Transverse colon (tissue), 4 donors: ENCODE measurements at regions not wholly inside any gene's neighbourhood (a gene's known extent, or its start where the extent isn't known, plus 50 kb on each side); places are given as distances from the start of the nearest gene placed in this dataset.

Experiments used
- DNase-seq: peaks from one replicate; pipeline ENCODE4 v3.0.0-alpha.2; 2019
- H3K27ac ChIP-seq, 4 donors: fragments of 200-600 bp; sonication (generic); 2 replicates each; pipeline ENCODE4 v1.5.1; 2016 to 2018; ENCODE audit warnings: inconsistent platforms in 4 of 4
- H3K27me3 ChIP-seq: fragments of 200-600 bp; sonication (generic); 2 replicates; pipeline ENCODE4 v1.5.1; 2017; ENCODE audit warnings: inconsistent platforms
- H3K36me3 ChIP-seq, 4 donors: fragments of 200-600 bp; sonication (generic); 2 replicates each; pipeline ENCODE4 v1.5.1; 2017 to 2019; ENCODE audit warnings: inconsistent platforms in 4 of 4
- H3K4me1 ChIP-seq, 4 donors: fragments of 200-600 bp; sonication (generic); 2 replicates each; pipeline ENCODE4 v1.5.1; 2017 to 2020; ENCODE audit warnings: inconsistent platforms in 4 of 4
- H3K4me3 ChIP-seq, 4 donors: fragments of 200-600 bp; sonication (generic); 1 replicate in 1 of 4; 2 replicates in 3 of 4; pipeline versions ENCODE4 v1.5.1 to v1.6.1; 2017 to 2019; ENCODE audit warnings: inconsistent platforms in 4 of 4
- H3K9me3 ChIP-seq, 2 donors: fragments of 200-600 bp; sonication (generic); 2 replicates each; pipeline ENCODE4 v1.5.1; 2017 to 2019; ENCODE audit warnings: inconsistent platforms in 2 of 2
- EP300 ChIP-seq: sonication (generic); formaldehyde crosslinking; IDR thresholded peaks from one replicate; pipeline ENCODE4 v1.6.1; 2017; ENCODE audit warnings: antibody characterized with exemption, low read depth
- POLR2A ChIP-seq: fragments of 450-650 bp; IDR thresholded peaks from one replicate; pipeline ENCODE4 v1.6.1; 2016; ENCODE audit warnings: antibody characterized with exemption, mild to moderate bottlenecking, moderate library complexity
- POLR2AphosphoS5 ChIP-seq, 3 donors: sonication (generic); formaldehyde crosslinking; IDR thresholded peaks; one replicate each; pipeline ENCODE4 v1.6.1; 2016; ENCODE audit warnings: antibody characterized with exemption in 3 of 3
- WGBS, 2 donors: methylation state at CpG; one replicate each; pipeline ENCODE4 v1.1.5; 2018; ENCODE audit warnings: low coverage in 1 of 2; 5-methylcytosine and 5-hydroxymethylcytosine counted together
- in situ Hi-C, 4 donors: fragments of 200-750 bp; cut with MboI; loops; one replicate each; pipeline versions ENCODE4 v1.15.0 to v1.15.1; 2017; ENCODE audit warnings: low sequenced_read_pairs in 3 of 4, low pct_ligation_motif_present in 1 of 4, low pct_unique_long_range_greater_than_20kb in 1 of 4
- intact Hi-C: fragments of 100-400 bp; cut with DNase I; formaldehyde crosslinking; loops from one replicate; pipeline ENCODE4 v1.15.1; 2023; ENCODE audit warnings: low total_unique reads
- TF ChIP-seq, protein P1 (sequence below), 5 experiments: fragments of 200-600 bp in 3 of 5; fragments of 450-650 bp in 2 of 5; sonication (generic) in 3 of 5; IDR thresholded peaks; 1 replicate in 2 of 5; 2 replicates in 3 of 5; pipeline ENCODE4 v1.5.1; 2016 to 2017; ENCODE audit warnings: antibody characterized with exemption in 5 of 5, inconsistent platforms in 3 of 5, mild to moderate bottlenecking in 2 of 5, moderate library complexity in 1 of 5

DNA sequence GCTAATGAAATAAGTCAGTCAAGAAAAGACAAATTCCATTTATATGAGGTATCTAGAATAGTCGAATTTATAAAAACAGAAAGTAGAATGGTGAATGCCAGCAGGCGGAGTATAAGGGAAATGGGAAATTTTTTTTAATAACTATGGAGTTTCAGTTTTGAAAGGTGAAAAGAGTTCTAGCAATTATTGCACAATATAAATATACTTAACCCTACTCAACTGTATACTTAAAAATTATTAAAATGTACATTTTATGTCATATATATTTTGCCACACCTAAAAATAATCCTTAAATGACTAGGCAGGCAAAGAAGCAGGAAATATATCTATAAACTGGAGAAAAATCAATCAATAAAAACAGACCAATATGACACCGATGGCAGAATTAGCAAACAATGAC lies 196.5 kb upstream of the UBASH3B start:
- Histone ChIP-seq H3K9me3 (peaks cover 0 to 12% of the 10 kb centered on the region in 2 donors), H3K27me3 (no peaks in the 10 kb centered on the region), H3K27ac (no peak overlapping the region), H3K4me3 (no peak overlapping the region), H3K4me1 (no peaks in the 10 kb centered on the region), H3K36me3 (no peaks in the 10 kb centered on the region)
- no peak for DNase-seq
- in situ Hi-C loops (no loop called here), intact Hi-C loops (no loop called here)
- TF ChIP-seq EP300 (no peak), POLR2A (no peak), POLR2AphosphoS5 (IDR thresholded peaks at IDR 0.05) (no peak)
- TF ChIP-seq, protein P1, sequence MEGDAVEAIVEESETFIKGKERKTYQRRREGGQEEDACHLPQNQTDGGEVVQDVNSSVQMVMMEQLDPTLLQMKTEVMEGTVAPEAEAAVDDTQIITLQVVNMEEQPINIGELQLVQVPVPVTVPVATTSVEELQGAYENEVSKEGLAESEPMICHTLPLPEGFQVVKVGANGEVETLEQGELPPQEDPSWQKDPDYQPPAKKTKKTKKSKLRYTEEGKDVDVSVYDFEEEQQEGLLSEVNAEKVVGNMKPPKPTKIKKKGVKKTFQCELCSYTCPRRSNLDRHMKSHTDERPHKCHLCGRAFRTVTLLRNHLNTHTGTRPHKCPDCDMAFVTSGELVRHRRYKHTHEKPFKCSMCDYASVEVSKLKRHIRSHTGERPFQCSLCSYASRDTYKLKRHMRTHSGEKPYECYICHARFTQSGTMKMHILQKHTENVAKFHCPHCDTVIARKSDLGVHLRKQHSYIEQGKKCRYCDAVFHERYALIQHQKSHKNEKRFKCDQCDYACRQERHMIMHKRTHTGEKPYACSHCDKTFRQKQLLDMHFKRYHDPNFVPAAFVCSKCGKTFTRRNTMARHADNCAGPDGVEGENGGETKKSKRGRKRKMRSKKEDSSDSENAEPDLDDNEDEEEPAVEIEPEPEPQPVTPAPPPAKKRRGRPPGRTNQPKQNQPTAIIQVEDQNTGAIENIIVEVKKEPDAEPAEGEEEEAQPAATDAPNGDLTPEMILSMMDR (IDR thresholded peaks at IDR 0.05) = no peak
- 71 to 89% methylated on average over 3 of the region's 3 CpGs for WGBS, 2 donors

DNA sequence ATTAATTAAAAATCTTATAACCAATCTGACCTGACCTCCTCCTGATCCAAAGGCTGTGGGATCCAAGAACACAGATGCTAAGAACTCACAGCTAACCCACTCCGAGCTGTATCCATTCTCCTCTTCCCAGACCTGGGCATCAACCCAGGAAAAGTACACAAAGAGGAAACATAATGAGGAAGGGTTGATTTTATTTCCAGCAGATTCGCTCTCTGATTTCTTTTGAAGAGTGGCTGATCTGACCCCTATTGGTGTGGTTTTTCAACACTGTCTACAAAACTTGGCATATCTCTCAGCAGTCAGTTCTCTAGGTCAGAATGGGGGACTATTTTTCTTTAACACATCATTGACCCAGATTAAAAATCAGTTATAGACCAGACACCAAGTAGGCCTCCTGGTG lies 201.9 kb upstream of the UBASH3B start:
- no peak for DNase-seq
- H3K27me3 ChIP-seq = no peaks in the 10 kb centered on the region
- H3K27ac ChIP-seq = no peak overlapping the region
- no peaks in the 10 kb centered on the region for H3K4me1 ChIP-seq
- intact Hi-C loops = no loop called here
- in situ Hi-C loops = no loop called here
- no peak overlapping the region for H3K4me3 ChIP-seq
- WGBS, 2 donors = 69 to 82% methylated on average over 2 of the region's 2 CpGs
- no peaks in the 10 kb centered on the region for H3K36me3 ChIP-seq
- TF ChIP-seq POLR2A = no peak
- TF ChIP-seq POLR2AphosphoS5 (IDR thresholded peaks at IDR 0.05) = no peak
- no peak for TF ChIP-seq EP300
- TF ChIP-seq, protein P1 (IDR thresholded peaks at IDR 0.05) = no peak
- peaks cover 0 to 6% of the 10 kb centered on the region in 2 donors for H3K9me3 ChIP-seq

DNA sequence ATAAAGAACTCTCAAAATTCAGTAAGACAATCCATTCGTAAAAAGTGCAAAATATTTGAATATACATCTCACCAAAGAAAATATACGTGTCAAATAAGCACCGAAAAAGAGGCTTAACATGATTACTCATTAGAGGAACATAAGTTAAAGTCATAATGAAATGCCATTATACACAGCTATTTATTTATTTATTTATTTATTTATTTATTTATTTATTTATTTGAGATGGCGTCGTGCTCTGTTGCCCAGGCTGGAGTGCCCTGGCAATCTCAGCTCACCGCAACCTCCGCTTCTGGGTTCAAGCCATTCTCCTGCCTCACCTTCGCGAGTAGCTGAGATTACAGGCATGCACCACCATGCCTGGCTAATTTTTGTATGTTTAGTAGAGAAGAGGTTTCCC lies 203.6 kb upstream of the UBASH3B start:
- Histone ChIP-seq H3K27ac (no peak overlapping the region), H3K27me3 (no peaks in the 10 kb centered on the region), H3K36me3 (no peaks in the 10 kb centered on the region), H3K4me1 (no peaks in the 10 kb centered on the region), H3K4me3 (no peak overlapping the region), H3K9me3 (no peaks in the 10 kb centered on the region)
- no peak for DNase-seq
- intact Hi-C loops (no loop called here), in situ Hi-C loops (no loop called here)
- TF ChIP-seq POLR2A = no peak
- TF ChIP-seq EP300 = no peak
- TF ChIP-seq, protein P1 (IDR thresholded peaks at IDR 0.05) = no peak
- no peak for TF ChIP-seq POLR2AphosphoS5 (IDR thresholded peaks at IDR 0.05)
- WGBS, 2 donors = 93 to 96% methylated on average over 5 to 9 of the region's 9 CpGs

DNA sequence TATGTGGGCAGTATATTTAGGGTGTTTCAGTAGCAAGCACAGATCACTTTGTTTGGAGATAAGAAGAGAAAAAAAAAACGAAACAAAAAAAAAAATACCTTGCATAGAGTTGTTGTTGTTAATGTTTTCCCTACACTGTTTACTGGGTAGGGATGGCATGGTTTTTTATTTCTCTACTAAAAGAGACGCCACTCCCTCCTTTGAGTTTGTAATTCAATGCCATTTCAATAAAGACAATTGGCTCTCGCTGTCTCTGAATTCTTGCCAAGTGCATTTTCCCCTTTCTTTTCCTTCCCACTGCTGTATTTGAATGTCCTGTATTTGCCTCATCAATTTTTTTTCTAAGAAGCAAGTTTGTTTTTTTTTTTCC lies 213.9 kb upstream of the UBASH3B start:
- WGBS, 2 donors = 24 to 38% methylated on average over 3 of the region's 3 CpGs

More for the DNA sequence above, 213.9 kb upstream of the UBASH3B start:
- DNase-seq = no peak
- Histone ChIP-seq H3K36me3 (no peaks in the 10 kb centered on the region), H3K4me1 (peaks cover 0 to 10% (median 0%) of the 10 kb centered on the region in 4 donors), H3K27ac (peak overlapping the region; percentile 9 to 69 (median 40)), H3K9me3 (no peaks in the 10 kb centered on the region), H3K4me3 (peak overlapping the region in 1 of 4 donors; percentile 27), H3K27me3 (peaks cover 6% of the 10 kb centered on the region)
- intact Hi-C loops (no loop called here), in situ Hi-C loops (no loop called here)
- TF ChIP-seq, protein P1 (IDR thresholded peaks at IDR 0.05) = no peak
- TF ChIP-seq POLR2A (no peak), EP300 (no peak), POLR2AphosphoS5 (IDR thresholded peaks at IDR 0.05) (no peak)
